HCT116 (cell line): ENCODE measurements at regions not wholly inside any gene's neighbourhood (a gene's known extent, or its start where the extent isn't known, plus 50 kb on each side); places are given as distances from the start of the nearest gene placed in this dataset.

Experiments
- POLR2AphosphoS5 ChIP-seq: IDR thresholded peaks from 2 replicates; pipeline ENCODE4 v1.6.1; 2011; ENCODE audit warnings: mild to moderate bottlenecking, low read depth, low read length, moderate library complexity
- REST ChIP-seq: IDR thresholded peaks from 2 replicates; pipeline ENCODE4 v1.6.1; 2012; ENCODE audit warnings: low read depth

GRCh38 chr9:106309925-106310324 is 553.0 kb upstream of the ZNF462 start:
- TF ChIP-seq POLR2AphosphoS5 (no peak), REST (no peak)
